ENCODE measurements at regions not wholly inside any gene's neighbourhood (a gene's known extent, or its start where the extent isn't known, plus 50 kb on each side); places are given as distances from the start of the nearest gene placed in this dataset.

DNA sequence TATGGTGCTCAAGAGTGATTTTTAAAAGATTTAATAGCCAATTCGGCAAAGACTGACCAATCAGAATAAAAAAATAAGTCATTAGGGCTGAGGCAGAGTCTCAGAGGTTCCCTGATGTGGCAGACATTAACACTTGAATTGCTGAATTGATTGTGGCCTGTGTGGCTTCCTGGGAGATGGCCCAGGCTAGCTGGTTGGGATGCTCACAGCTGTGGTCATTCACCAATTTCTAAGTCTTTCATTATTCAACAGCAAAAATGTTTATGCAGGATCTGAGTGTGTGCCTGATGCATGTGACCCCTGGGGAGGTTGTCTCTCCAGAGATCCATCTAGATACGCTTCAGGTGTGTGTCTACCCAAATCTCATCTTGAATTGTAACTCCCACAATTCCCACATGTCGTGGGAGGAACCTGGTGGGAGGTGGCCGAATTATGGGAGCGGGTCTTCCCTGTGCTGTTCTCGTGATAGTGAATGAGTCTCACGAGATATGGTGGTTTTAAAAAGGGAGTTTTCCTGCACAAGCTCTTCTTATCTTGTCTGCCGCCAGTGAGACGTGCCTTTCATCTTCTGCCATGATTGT lies 632.6 kb upstream of the SEMA6A start:
- Mint-ChIP-seq H3K4me1 (ENCODE audit: insufficient read depth, unreplicated experiment) (peaks cover 8% of the 10 kb centered on the region), H3K9me3 (ENCODE audit: unreplicated experiment) (no peaks in the 10 kb centered on the region), H3K27me3 (ENCODE audit: insufficient read depth, unreplicated experiment) (no peaks in the 10 kb centered on the region), H3K4me3 (ENCODE audit: unreplicated experiment) (no peak overlapping the region), H3K36me3 (ENCODE audit: insufficient read depth, unreplicated experiment) (no peaks in the 10 kb centered on the region), H3K27ac (ENCODE audit: low read depth, unreplicated experiment) (no peak overlapping the region)
- TF ChIP-seq, protein P1, sequence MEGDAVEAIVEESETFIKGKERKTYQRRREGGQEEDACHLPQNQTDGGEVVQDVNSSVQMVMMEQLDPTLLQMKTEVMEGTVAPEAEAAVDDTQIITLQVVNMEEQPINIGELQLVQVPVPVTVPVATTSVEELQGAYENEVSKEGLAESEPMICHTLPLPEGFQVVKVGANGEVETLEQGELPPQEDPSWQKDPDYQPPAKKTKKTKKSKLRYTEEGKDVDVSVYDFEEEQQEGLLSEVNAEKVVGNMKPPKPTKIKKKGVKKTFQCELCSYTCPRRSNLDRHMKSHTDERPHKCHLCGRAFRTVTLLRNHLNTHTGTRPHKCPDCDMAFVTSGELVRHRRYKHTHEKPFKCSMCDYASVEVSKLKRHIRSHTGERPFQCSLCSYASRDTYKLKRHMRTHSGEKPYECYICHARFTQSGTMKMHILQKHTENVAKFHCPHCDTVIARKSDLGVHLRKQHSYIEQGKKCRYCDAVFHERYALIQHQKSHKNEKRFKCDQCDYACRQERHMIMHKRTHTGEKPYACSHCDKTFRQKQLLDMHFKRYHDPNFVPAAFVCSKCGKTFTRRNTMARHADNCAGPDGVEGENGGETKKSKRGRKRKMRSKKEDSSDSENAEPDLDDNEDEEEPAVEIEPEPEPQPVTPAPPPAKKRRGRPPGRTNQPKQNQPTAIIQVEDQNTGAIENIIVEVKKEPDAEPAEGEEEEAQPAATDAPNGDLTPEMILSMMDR (IDR thresholded peaks at IDR 0.05; ENCODE audit: unreplicated experiment) = no peak
- intact Hi-C loops (cut with micrococcal nuclease) = no loop called here
- BruUV-seq (replicated peaks) = no TSS peak
- ChIA-PET CTCF (interaction anchor here (0.7 kb wide), 1 partner anchor 24 kb away, joined by 3 read pairs; no protein-coding TSS in a partner anchor), POLR2A (no interaction called here)
- no peak for DNase-seq (ENCODE audit: unreplicated experiment)

DNA sequence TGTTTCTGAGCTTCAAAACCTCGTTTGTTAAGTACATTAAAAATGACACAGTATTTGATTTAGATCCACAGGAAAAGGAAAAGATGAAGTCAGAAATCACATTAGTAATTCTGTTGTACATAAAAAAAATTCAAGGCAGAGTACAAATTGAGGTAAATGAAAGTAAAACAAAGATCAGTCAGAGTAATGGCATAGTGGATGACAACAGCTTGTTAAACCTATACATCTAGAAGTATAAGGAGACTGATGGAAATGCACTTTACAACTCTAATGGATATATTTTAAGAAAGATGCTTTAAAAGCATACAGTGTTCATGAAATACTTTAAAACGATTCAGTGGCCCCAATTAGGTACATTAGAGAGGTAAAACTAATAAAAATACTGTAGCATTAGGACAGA lies 631.3 kb upstream of the SEMA6A start:
- H3K4me3 Mint-ChIP-seq (ENCODE audit: unreplicated experiment) = no peak overlapping the region
- peaks cover 8% of the 10 kb centered on the region for H3K4me1 Mint-ChIP-seq (ENCODE audit: insufficient read depth, unreplicated experiment)
- H3K27me3 Mint-ChIP-seq (ENCODE audit: insufficient read depth, unreplicated experiment) = no peaks in the 10 kb centered on the region
- TF ChIP-seq, protein P1 (IDR thresholded peaks at IDR 0.05; ENCODE audit: unreplicated experiment) = no peak
- ChIA-PET CTCF (interaction anchor here (1.1 kb wide), 1 partner anchor 252 kb away, joined by 3 read pairs; no protein-coding TSS in a partner anchor), POLR2A (interaction anchor here (0.6 kb wide), 1 partner anchor 371 kb away, joined by 3 read pairs; no protein-coding TSS in a partner anchor)
- BruUV-seq (replicated peaks) = no TSS peak
- no peaks in the 10 kb centered on the region for H3K9me3 Mint-ChIP-seq (ENCODE audit: unreplicated experiment)
- no peak overlapping the region for H3K27ac Mint-ChIP-seq (ENCODE audit: low read depth, unreplicated experiment)
- intact Hi-C loops (cut with micrococcal nuclease) = no loop called here
- no peaks in the 10 kb centered on the region for H3K36me3 Mint-ChIP-seq (ENCODE audit: insufficient read depth, unreplicated experiment)
- DNase-seq (ENCODE audit: unreplicated experiment) = no peak

DNA sequence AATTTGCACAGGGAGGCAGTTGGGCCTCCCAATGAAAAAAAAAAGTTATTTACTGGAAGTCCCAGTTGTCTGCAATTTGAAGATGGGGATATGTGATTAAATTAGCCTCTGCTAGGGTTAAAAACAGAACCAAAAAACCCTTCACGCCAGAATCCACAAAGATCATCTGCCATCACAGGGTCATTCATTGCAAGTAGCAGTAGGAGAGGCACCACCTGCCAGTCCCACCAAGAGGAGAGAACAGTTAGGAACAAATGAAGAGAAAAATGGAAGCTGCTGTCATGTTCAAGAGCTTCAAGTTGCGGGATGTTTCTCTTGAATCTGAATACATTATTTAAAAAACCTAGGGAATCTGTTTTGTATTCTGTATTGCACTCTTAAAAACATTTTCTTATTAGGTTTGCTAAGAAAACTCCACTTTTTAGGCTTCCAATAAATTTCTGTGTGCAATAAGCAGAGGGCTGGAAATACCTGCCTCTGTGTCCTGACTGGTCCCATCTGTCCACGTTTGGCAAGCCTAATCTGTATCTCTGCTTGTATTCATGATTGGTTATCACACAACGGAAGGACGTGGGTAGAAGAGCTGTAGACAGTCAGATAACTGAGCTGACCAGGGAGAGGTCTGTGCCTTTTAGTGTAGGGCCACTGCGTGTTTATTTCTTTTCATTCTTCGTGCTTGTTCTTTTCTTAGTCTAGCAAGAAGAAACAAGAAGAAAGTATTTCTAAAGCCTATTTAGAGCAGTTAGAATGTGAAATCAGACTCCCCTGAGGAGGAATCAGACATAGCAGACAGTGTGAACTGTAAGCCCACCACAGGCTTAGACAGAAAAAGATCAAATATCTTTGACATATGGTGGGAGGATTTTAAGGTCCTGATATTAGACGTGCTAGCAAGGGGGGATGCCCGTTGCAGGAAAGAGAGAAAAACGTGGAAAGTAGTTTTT lies 630.6 kb upstream of the SEMA6A start:
- Mint-ChIP-seq H3K27me3 (ENCODE audit: insufficient read depth, unreplicated experiment) (no peaks in the 10 kb centered on the region), H3K27ac (ENCODE audit: low read depth, unreplicated experiment) (no peak overlapping the region), H3K36me3 (ENCODE audit: insufficient read depth, unreplicated experiment) (no peaks in the 10 kb centered on the region), H3K9me3 (ENCODE audit: unreplicated experiment) (no peaks in the 10 kb centered on the region), H3K4me1 (ENCODE audit: insufficient read depth, unreplicated experiment) (peaks cover 8% of the 10 kb centered on the region), H3K4me3 (ENCODE audit: unreplicated experiment) (no peak overlapping the region)
- DNase-seq (ENCODE audit: unreplicated experiment) = no peak
- TF ChIP-seq, protein P1 (IDR thresholded peaks at IDR 0.05; ENCODE audit: unreplicated experiment) = no peak
- POLR2A ChIA-PET = interaction anchor here (0.6 kb wide), 1 partner anchor 1093 kb away, joined by 3 read pairs; no protein-coding TSS in a partner anchor
- CTCF ChIA-PET = interaction anchor here (0.6 to 1.1 kb wide), 3 partner anchors 19 to 252 kb away, joined by 3 read pairs; no protein-coding TSS in a partner anchor
- no TSS peak for BruUV-seq (replicated peaks)
- intact Hi-C loops (cut with micrococcal nuclease) = no loop called here

DNA sequence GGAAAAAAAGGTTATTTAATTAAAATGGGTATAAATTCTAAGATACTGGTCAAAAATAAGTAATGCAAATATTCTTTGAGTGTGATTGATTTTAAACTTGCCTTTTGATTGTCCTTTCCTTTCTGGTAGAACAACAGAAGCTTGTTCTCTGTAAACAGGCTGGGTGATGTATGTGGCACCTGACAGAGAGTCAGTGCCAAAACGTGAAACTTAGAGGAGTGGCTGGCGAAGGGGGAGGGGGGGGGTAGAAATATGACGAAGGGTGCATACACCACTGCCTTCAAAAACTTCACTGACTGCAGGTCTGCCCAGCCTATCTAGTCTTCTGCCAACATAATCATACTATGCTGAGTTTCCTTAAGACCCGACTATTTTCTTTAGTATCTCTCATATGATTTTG lies 629.8 kb upstream of the SEMA6A start:
- no peaks in the 10 kb centered on the region for H3K9me3 Mint-ChIP-seq (ENCODE audit: unreplicated experiment)
- ChIA-PET POLR2A (interaction anchor here (0.6 kb wide), 1 partner anchor 1092 kb away, joined by 3 read pairs; no protein-coding TSS in a partner anchor), CTCF (interaction anchor here (0.6 kb wide), 2 partner anchors 20 to 35 kb away, joined by 3 read pairs; no protein-coding TSS in a partner anchor)
- H3K27ac Mint-ChIP-seq (ENCODE audit: low read depth, unreplicated experiment) = no peak overlapping the region
- no TSS peak for BruUV-seq (replicated peaks)
- TF ChIP-seq, protein P1 (IDR thresholded peaks at IDR 0.05; ENCODE audit: unreplicated experiment) = no peak
- H3K4me1 Mint-ChIP-seq (ENCODE audit: insufficient read depth, unreplicated experiment) = peaks cover 8% of the 10 kb centered on the region
- H3K4me3 Mint-ChIP-seq (ENCODE audit: unreplicated experiment) = no peak overlapping the region
- intact Hi-C loops (cut with micrococcal nuclease) = no loop called here
- no peaks in the 10 kb centered on the region for H3K36me3 Mint-ChIP-seq (ENCODE audit: insufficient read depth, unreplicated experiment)
- no peaks in the 10 kb centered on the region for H3K27me3 Mint-ChIP-seq (ENCODE audit: insufficient read depth, unreplicated experiment)
- DNase-seq (ENCODE audit: unreplicated experiment) = no peak
